Mesothelial cell of epicardium (in vitro differentiated cells): ENCODE measurements at regions not wholly inside any gene's neighbourhood (a gene's known extent, or its start where the extent isn't known, plus 50 kb on each side); places are given as distances from the start of the nearest gene placed in this dataset.

Source experiments
- DNase-seq, 2 experiments: peaks; one replicate each; pipeline ENCODE4 v3.0.0; 2021; ENCODE audit warnings: low spot score in 2 of 2; ENCODE audit not compliant: unreplicated experiment in 2 of 2
- H3K27ac Mint-ChIP-seq: 2 replicates; pipeline ENCODE4 v1.8.0; 2021; ENCODE audit warnings: mixed read lengths
- H3K27me3 Mint-ChIP-seq: 2 replicates; pipeline ENCODE4 v1.8.0; 2021; ENCODE audit warnings: low read depth, mixed read lengths
- H3K36me3 Mint-ChIP-seq: 2 replicates; pipeline ENCODE4 v1.8.0; 2021; ENCODE audit warnings: mixed read lengths
- H3K4me1 Mint-ChIP-seq: 2 replicates; pipeline ENCODE4 v1.8.0; 2021; ENCODE audit warnings: mixed read lengths
- H3K4me3 Mint-ChIP-seq: 2 replicates; pipeline ENCODE4 v1.8.0; 2021; ENCODE audit warnings: mild to moderate bottlenecking, moderate library complexity, mixed read lengths
- H3K9me3 Mint-ChIP-seq: 2 replicates; pipeline ENCODE4 v1.8.0; 2021; ENCODE audit warnings: mixed read lengths
- microRNA-seq: library from miRNA; unstranded; fragments of <30 nt; microRNA quantifications from one replicate; pipeline ENCODE4 v1.2.0, GENCODE V29; 2021; ENCODE audit warnings: inconsistent platforms, mixed read lengths
- TF ChIP-seq, protein P1 (sequence below): fragments of 200-600 bp; sonication (generic); IDR thresholded peaks from one replicate; pipeline ENCODE4 v1.5.0; 2021; ENCODE audit warnings: antibody characterized with exemption; ENCODE audit not compliant: unreplicated experiment

GRCh38 chr9:32319312-32319929, 65.0 kb upstream of the ACO1 start:
- Mint-ChIP-seq H3K27me3 (peaks cover 18% of the 10 kb centered on the region), H3K27ac (no peak overlapping the region), H3K4me3 (no peak overlapping the region), H3K9me3 (peaks cover 15% of the 10 kb centered on the region), H3K4me1 (no peaks in the 10 kb centered on the region), H3K36me3 (no peaks in the 10 kb centered on the region)
- TF ChIP-seq, protein P1, sequence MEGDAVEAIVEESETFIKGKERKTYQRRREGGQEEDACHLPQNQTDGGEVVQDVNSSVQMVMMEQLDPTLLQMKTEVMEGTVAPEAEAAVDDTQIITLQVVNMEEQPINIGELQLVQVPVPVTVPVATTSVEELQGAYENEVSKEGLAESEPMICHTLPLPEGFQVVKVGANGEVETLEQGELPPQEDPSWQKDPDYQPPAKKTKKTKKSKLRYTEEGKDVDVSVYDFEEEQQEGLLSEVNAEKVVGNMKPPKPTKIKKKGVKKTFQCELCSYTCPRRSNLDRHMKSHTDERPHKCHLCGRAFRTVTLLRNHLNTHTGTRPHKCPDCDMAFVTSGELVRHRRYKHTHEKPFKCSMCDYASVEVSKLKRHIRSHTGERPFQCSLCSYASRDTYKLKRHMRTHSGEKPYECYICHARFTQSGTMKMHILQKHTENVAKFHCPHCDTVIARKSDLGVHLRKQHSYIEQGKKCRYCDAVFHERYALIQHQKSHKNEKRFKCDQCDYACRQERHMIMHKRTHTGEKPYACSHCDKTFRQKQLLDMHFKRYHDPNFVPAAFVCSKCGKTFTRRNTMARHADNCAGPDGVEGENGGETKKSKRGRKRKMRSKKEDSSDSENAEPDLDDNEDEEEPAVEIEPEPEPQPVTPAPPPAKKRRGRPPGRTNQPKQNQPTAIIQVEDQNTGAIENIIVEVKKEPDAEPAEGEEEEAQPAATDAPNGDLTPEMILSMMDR, result no peak
- no peak for DNase-seq

DNA sequence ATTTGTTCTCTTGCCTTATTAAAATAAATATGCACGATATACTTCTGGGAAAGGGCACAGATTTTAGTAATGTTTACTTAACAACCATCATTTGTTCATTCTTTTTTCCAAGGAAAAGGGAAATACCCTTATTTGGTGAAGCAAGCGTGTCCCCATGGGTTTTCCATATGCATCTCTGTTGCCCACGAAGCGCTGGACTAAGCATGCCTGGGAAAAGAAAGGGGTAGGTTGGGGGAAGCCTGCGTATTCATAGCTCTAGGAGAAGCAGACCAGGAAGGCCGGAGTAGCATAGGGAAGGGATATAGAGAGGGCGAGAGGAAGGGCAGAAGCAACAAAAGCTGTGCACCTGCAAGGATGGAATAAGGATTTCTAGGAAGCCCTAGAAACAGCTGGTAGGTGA, 61.8 kb upstream of the ACO1 start:
- H3K36me3 Mint-ChIP-seq, result no peaks in the 10 kb centered on the region
- TF ChIP-seq, protein P1, result no peak
- H3K27ac Mint-ChIP-seq, result no peak overlapping the region
- no peak for DNase-seq
- no peak overlapping the region for H3K4me3 Mint-ChIP-seq
- H3K9me3 Mint-ChIP-seq, result no peaks in the 10 kb centered on the region
- H3K27me3 Mint-ChIP-seq, result peaks cover 24% of the 10 kb centered on the region
- H3K4me1 Mint-ChIP-seq, result no peaks in the 10 kb centered on the region

DNA sequence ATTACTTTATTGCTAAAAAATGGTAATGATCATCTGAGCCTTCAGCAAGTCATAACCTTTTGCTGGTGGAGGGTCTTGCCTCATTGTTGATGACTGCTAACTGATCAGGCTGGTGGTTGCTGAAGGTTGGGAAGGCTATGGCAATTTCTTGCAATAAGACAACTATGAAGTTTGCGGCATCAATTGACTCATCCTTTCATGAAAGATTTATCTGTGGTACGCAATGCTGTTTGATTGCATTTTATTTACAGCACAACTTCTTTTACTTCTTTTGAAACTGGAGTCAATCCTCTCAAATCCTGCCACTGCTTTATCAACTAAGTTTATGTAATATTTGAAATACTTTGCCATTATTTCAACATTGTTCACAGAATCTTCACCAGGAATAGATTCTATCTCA, 58.3 kb upstream of the ACO1 start:
- DNase-seq, result no peak
- peaks cover 13% of the 10 kb centered on the region for H3K9me3 Mint-ChIP-seq
- H3K4me1 Mint-ChIP-seq, result no peaks in the 10 kb centered on the region
- H3K4me3 Mint-ChIP-seq, result no peak overlapping the region
- no peak overlapping the region for H3K27ac Mint-ChIP-seq
- TF ChIP-seq, protein P1, result no peak
- H3K36me3 Mint-ChIP-seq, result no peaks in the 10 kb centered on the region
- H3K27me3 Mint-ChIP-seq, result peaks cover 17% of the 10 kb centered on the region

- Mint-ChIP-seq H3K4me1 (no peaks in the 10 kb centered on the region), H3K36me3 (no peaks in the 10 kb centered on the region), H3K4me3 (no peak overlapping the region), H3K27ac (no peak overlapping the region), H3K9me3 (peaks cover 13% of the 10 kb centered on the region), H3K27me3 (peaks cover 15% of the 10 kb centered on the region)
- DNase-seq, result no peak
- TF ChIP-seq, protein P1, result no peak
Measured at GRCh38 chr9:32331240-32331639, 53.2 kb upstream of the ACO1 start.

DNA sequence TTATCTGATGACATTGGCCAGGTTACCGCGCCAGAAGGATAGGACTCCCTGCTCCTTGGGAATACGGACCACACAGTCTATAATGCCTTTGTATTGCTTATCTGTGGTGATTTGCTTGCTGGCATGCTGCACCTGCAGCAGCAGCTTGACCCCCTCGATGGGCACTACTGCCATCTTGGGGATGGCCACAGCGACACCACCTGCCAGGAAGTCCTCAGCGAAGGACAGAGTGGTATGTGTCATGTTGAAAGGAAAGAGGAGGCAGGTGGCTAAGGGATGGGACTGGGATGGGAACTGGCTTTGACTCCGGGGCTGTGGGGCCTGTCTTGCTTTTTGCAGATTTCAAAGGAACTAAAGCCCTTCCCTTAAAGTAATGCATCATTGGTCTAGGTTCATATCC, 50.3 kb upstream of the ACO1 start:
- Mint-ChIP-seq H3K4me1 (no peaks in the 10 kb centered on the region), H3K27me3 (peaks cover 11% of the 10 kb centered on the region), H3K27ac (no peak overlapping the region), H3K9me3 (peaks cover 13% of the 10 kb centered on the region), H3K36me3 (no peaks in the 10 kb centered on the region), H3K4me3 (no peak overlapping the region)
- no peak for DNase-seq
- TF ChIP-seq, protein P1, result no peak

Small RNA genes lying in the stretch of these regions (microRNA-seq; reads per million reads assigned to microRNA genes)
- 43.7 reads per million, percentile 56 among the genes with 10 or more reads in this experiment for gene MIR873
- gene MIR876, result 33.7 reads per million, percentile 52 among the genes with 10 or more reads in this experiment
